GM20000 (cell line): ENCODE measurements at regions not wholly inside any gene's neighbourhood (a gene's known extent, or its start where the extent isn't known, plus 50 kb on each side); places are given as distances from the start of the nearest gene placed in this dataset.

Experiments used
- DNase-seq: peaks from one replicate; pipeline ENCODE4 v3.0.0; 2012; ENCODE audit warnings: low spot score
- CTCF ChIP-seq: IDR thresholded peaks from 2 replicates; pipeline ENCODE4 v1.5.1; 2012; ENCODE audit warnings: mild to moderate bottlenecking, control low read depth; ENCODE audit errors: extremely low read depth, missing control alignments

- peak; percentile 34 for DNase-seq
- TF ChIP-seq CTCF, result no peak
These were observed 470.7 kb downstream of the SOX9 start for GRCh38 chr17:72591289-72592241.

- no peak for TF ChIP-seq CTCF
- DNase-seq, result peak; percentile 79
These were observed 471.6 kb downstream of the SOX9 start for GRCh38 chr17:72592242-72592966.

- no peak for DNase-seq
- no peak for TF ChIP-seq CTCF
These were observed 472.1 kb downstream of the SOX9 start for GRCh38 chr17:72592967-72593325.

- no peak for TF ChIP-seq CTCF
These were observed 473.4 kb downstream of the SOX9 start for GRCh38 chr17:72594248-72594647.

More at GRCh38 chr17:72594248-72594647, 473.4 kb downstream of the SOX9 start:
- DNase-seq, result no peak
